GM23248 (cell line): ENCODE measurements at regions not wholly inside any gene's neighbourhood (a gene's known extent, or its start where the extent isn't known, plus 50 kb on each side); places are given as distances from the start of the nearest gene placed in this dataset.

Experiments used
- DNase-seq: peaks from one replicate; pipeline ENCODE4 v3.0.0-alpha.2; 2015
- H2AFZ ChIP-seq: fragments of 200-600 bp; sonication (generic); 2 replicates; pipeline ENCODE4 v1.6.1; 2016; ENCODE audit warnings: antibody characterized with exemption
- H3F3A ChIP-seq: fragments of 200-600 bp; sonication (generic); 2 replicates; pipeline ENCODE4 v1.6.1; 2016; ENCODE audit warnings: mild to moderate bottlenecking, antibody characterized with exemption, mixed run types; ENCODE audit not compliant: insufficient read depth
- H3K27ac ChIP-seq: fragments of 200-600 bp; sonication (generic); 2 replicates; pipeline ENCODE4 v1.5.1; 2016; ENCODE audit warnings: mild to moderate bottlenecking
- H3K27me3 ChIP-seq: fragments of 200-600 bp; sonication (generic); replicated peaks from 2 replicates; pipeline ENCODE4 v1.6.1; 2016; ENCODE audit warnings: mild to moderate bottlenecking; ENCODE audit not compliant: insufficient read depth
- H3K36me3 ChIP-seq: fragments of 200-600 bp; sonication (generic); 2 replicates; pipeline ENCODE4 v1.6.1; 2016; ENCODE audit warnings: low read depth, mild to moderate bottlenecking
- H3K4me1 ChIP-seq: fragments of 200-600 bp; sonication (generic); 2 replicates; pipeline ENCODE4 v1.6.1; 2016; ENCODE audit warnings: mild to moderate bottlenecking; ENCODE audit not compliant: insufficient read depth
- H3K4me2 ChIP-seq: fragments of 200-600 bp; sonication (generic); one replicate; pipeline ENCODE4 v1.6.1; 2016; ENCODE audit warnings: mild to moderate bottlenecking; ENCODE audit not compliant: unreplicated experiment
- H3K4me3 ChIP-seq: fragments of 200-600 bp; sonication (generic); 2 replicates; pipeline ENCODE4 v1.5.1; 2016; ENCODE audit warnings: mild to moderate bottlenecking
- H3K79me2 ChIP-seq: fragments of 200-600 bp; sonication (generic); 2 replicates; pipeline ENCODE4 v1.6.1; 2016; ENCODE audit warnings: mild to moderate bottlenecking; ENCODE audit not compliant: insufficient read depth
- H3K9ac ChIP-seq: fragments of 200-600 bp; sonication (generic); 2 replicates; pipeline ENCODE4 v1.6.1; 2016; ENCODE audit warnings: mild to moderate bottlenecking
- H3K9me2 ChIP-seq: fragments of 200-600 bp; sonication (generic); 2 replicates; pipeline ENCODE4 v1.6.1; 2016; ENCODE audit warnings: mixed run types, mild to moderate bottlenecking, moderate library complexity; ENCODE audit not compliant: insufficient read depth
- H3K9me3 ChIP-seq: fragments of 200-600 bp; sonication (generic); one replicate; pipeline ENCODE4 v1.6.1; 2017; ENCODE audit warnings: low read depth
- H4K20me1 ChIP-seq: fragments of 200-600 bp; sonication (generic); 2 replicates; pipeline ENCODE4 v1.6.0; 2016; ENCODE audit not compliant: insufficient read depth
- EZH2 ChIP-seq: fragments of 200-600 bp; sonication (generic); IDR thresholded peaks from 2 replicates; pipeline ENCODE4 v1.6.1; 2018; ENCODE audit warnings: antibody characterized with exemption, mild to moderate bottlenecking; ENCODE audit not compliant: insufficient read depth, poor library complexity, severe bottlenecking
- EZH2phosphoT487 ChIP-seq: fragments of 200-600 bp; sonication (generic); IDR thresholded peaks from 2 replicates; pipeline ENCODE4 v1.6.1; 2018; ENCODE audit warnings: antibody characterized with exemption, moderate library complexity, mild to moderate bottlenecking, low read depth; ENCODE audit not compliant: insufficient read depth
- WGBS, 2 experiments: methylation state at CpG; one replicate each; pipeline ENCODE4 v1.1.6; 2015 to 2017; ENCODE audit warnings: low lambda C conversion rate in 2 of 2, low coverage in 1 of 2; ENCODE audit errors: missing lambda C conversion rate in 2 of 2; 5-methylcytosine and 5-hydroxymethylcytosine counted together
- in situ Hi-C: fragments of 300-500 bp; cut with MboI; formaldehyde crosslinking; loops from 2 replicates; pipeline ENCODE4 v1.15.0; 2020

DNA sequence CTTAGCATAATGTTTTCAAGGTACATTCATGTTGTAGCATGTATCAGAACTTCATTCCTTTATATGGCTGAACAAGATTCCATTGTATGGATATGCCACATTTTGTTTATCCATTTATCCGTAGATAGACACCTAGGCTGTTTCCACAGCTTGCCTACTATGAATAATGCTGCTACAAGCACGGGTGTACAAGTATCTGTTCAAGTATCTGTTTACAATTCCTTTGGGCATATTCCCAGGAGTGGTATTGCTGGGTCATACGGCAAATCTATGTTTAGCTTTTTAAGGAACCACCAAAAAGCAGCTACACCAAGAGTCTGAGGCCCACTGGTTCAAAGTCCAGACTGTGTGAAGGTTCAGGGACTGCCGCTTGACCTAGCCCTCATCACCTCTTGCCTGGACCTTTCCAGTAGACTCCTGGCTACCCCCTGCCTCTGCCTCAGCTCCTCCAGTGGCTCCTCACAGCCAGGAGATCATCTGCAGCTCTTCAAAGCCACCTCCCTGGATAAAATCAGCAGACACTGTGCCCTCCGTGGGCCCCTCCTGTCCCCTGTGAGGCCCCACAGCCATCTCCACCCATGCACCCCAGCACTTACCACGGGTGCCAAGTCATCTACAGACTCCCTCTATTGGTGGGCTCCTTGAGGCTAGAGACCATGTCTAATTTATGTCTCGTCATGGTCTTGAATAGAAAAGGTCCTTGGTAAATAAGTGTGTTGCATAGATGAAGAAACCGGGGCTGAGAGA lies 160.3 kb downstream of the MN1 start:
- in situ Hi-C loops: no loop called here
- Histone ChIP-seq H3K9me2 (no peaks in the 10 kb centered on the region), H3K79me2 (no peaks in the 10 kb centered on the region), H3K27ac (no peak overlapping the region), H3K27me3 (no peaks in the 10 kb centered on the region), H3F3A (no peaks in the 10 kb centered on the region), H3K4me3 (no peak overlapping the region), H3K9ac (no peak overlapping the region), H3K36me3 (no peaks in the 10 kb centered on the region), H3K9me3 (no peaks in the 10 kb centered on the region), H4K20me1 (no peaks in the 10 kb centered on the region), H3K4me2 (no peak overlapping the region), H2AFZ (no peak overlapping the region), H3K4me1 (no peaks in the 10 kb centered on the region)
- DNase-seq: no peak
- TF ChIP-seq EZH2phosphoT487 (no peak), EZH2 (no peak)
- WGBS, 2 experiments: 76 to 84% methylated on average over 8 of the region's 8 CpGs

DNA sequence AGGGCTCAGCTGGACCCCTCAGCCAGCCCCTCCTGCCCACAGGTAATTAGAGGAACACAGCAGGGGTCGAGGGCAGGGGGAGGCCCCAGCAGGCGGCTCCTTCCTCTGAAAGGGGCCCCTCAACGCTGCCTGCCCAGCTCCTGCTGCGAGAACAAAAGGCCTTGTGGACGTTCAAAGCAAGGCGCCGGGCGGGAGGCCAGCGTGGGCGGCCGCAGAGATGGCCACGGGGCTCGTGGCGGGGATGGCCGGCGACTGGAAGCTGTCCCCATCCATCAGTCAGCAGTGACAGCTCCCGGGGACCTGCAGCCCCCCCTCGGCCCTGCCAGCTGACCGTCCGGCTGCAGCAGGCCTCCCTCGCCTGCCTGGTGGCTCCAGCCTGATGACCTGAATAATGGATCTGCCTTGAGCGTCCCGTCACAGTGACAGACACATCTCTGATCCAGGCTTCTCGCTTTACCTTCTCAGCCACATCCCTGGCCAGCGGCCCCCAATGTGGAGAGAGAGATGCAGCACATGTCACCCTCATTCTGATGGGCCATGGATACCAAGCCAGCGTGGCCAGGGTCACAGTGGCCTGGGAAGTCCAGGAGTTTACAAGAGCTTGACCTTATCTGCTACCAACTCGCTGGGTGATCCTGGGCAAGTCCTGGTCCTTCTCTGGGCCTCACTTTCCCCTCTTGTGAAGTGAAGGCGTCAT lies 159.3 kb downstream of the MN1 start:
- no peak for DNase-seq
- 85 to 89% methylated on average over 28 of the region's 28 CpGs for WGBS, 2 experiments
- TF ChIP-seq EZH2phosphoT487 (no peak), EZH2 (no peak)
- no peaks in the 10 kb centered on the region for H3K4me1 ChIP-seq
- no peak overlapping the region for H3K27ac ChIP-seq
- no peak overlapping the region for H3K4me3 ChIP-seq
- no peaks in the 10 kb centered on the region for H3K79me2 ChIP-seq
- H3K27me3 ChIP-seq: no peaks in the 10 kb centered on the region
- H3K9me2 ChIP-seq: no peaks in the 10 kb centered on the region
- no peaks in the 10 kb centered on the region for H3F3A ChIP-seq
- in situ Hi-C loops: no loop called here
- H3K4me2 ChIP-seq: no peak overlapping the region
- H2AFZ ChIP-seq: no peak overlapping the region
- H3K9ac ChIP-seq: no peak overlapping the region
- no peaks in the 10 kb centered on the region for H3K36me3 ChIP-seq
- H3K9me3 ChIP-seq: no peaks in the 10 kb centered on the region
- H4K20me1 ChIP-seq: no peaks in the 10 kb centered on the region

- WGBS, 2 experiments: 88 to 90% methylated on average over 13 of the region's 13 CpGs
- Histone ChIP-seq H4K20me1 (no peaks in the 10 kb centered on the region), H2AFZ (no peak overlapping the region), H3K79me2 (no peaks in the 10 kb centered on the region), H3K27me3 (no peaks in the 10 kb centered on the region; the same call in 1 of the 2 replicates), H3K36me3 (no peaks in the 10 kb centered on the region), H3F3A (no peaks in the 10 kb centered on the region), H3K9me3 (no peaks in the 10 kb centered on the region), H3K4me3 (no peak overlapping the region), H3K4me1 (no peaks in the 10 kb centered on the region), H3K4me2 (no peak overlapping the region), H3K9me2 (no peaks in the 10 kb centered on the region), H3K9ac (no peak overlapping the region), H3K27ac (no peak overlapping the region)
- in situ Hi-C loops: no loop called here
- TF ChIP-seq EZH2 (no peak), EZH2phosphoT487 (no peak)
- no peak for DNase-seq
Observed at GRCh38 chr22:27643907-27644306, 157.6 kb downstream of the MN1 start.

GRCh38 chr22:27644566-27644965 lies 157.0 kb downstream of the MN1 start:
- no peak for TF ChIP-seq EZH2phosphoT487
- no peak for TF ChIP-seq EZH2

More at GRCh38 chr22:27644566-27644965, 157.0 kb downstream of the MN1 start:
- WGBS, 2 experiments: 76 to 87% methylated on average over 5 to 7 of the region's 7 CpGs
- Histone ChIP-seq H3K4me3 (no peak overlapping the region), H3K9ac (no peak overlapping the region), H3K4me2 (no peak overlapping the region), H3K9me3 (no peaks in the 10 kb centered on the region), H3K27ac (no peak overlapping the region), H3K79me2 (no peaks in the 10 kb centered on the region), H3K36me3 (no peaks in the 10 kb centered on the region), H4K20me1 (no peaks in the 10 kb centered on the region), H3K9me2 (no peaks in the 10 kb centered on the region), H3F3A (no peaks in the 10 kb centered on the region), H3K4me1 (no peaks in the 10 kb centered on the region), H2AFZ (no peak overlapping the region), H3K27me3 (no peaks in the 10 kb centered on the region; the same call in 1 of the 2 replicates)
- in situ Hi-C loops: no loop called here
- no peak for DNase-seq
